Psoas muscle (tissue), 7 donors: ENCODE measurements at regions not wholly inside any gene's neighbourhood (a gene's known extent, or its start where the extent isn't known, plus 50 kb on each side); places are given as distances from the start of the nearest gene placed in this dataset.

Experiments used
- ATAC-seq, 4 donors: fragments of 200-7000 bp; cut with Tn5 transposase; one replicate each; pipeline ENCODE4 v1.9.1; 2020; ENCODE audit warnings: moderate library complexity in 3 of 4, mild to moderate bottlenecking in 2 of 4
- DNase-seq, 2 donors: peaks; one replicate each; pipeline ENCODE4 v3.0.0-alpha.2; 2020
- H3K27ac ChIP-seq: fragments of 200-600 bp; one replicate; pipeline ENCODE4 v1.8.0; 2022
- H3K27me3 ChIP-seq, 3 donors: fragments of 200-600 bp in 1 of 3; one replicate each; pipeline versions ENCODE4 v1.6.1 to v1.8.0; 2013 to 2022; ENCODE audit warnings: low read length in 2 of 3, mild to moderate bottlenecking in 2 of 3, moderate library complexity in 1 of 3; ENCODE audit not compliant: insufficient read depth in 3 of 3
- H3K36me3 ChIP-seq, 2 donors: fragments of 200-600 bp in 1 of 2; one replicate each; pipeline versions ENCODE4 v1.6.1 to v1.8.0; 2013 to 2022; ENCODE audit warnings: low read depth in 1 of 2, mild to moderate bottlenecking in 1 of 2, moderate library complexity in 1 of 2; ENCODE audit not compliant: insufficient read depth in 1 of 2
- H3K4me1 ChIP-seq: fragments of 200-600 bp; one replicate; pipeline ENCODE4 v1.8.0; 2022
- H3K4me3 ChIP-seq: fragments of 200-600 bp; one replicate; pipeline ENCODE4 v1.8.0; 2022; ENCODE audit warnings: mild to moderate bottlenecking
- H3K9me3 ChIP-seq: fragments of 200-600 bp; one replicate; pipeline ENCODE4 v1.8.0; 2022
- WGBS, 3 donors: extraction: QIAGEN DNeasy Blood & Tissue Kit; methylation state at CpG; one replicate each; pipeline versions ENCODE4 v1.1.6 to v1.1.7; 2013; 5-methylcytosine and 5-hydroxymethylcytosine counted together
- intact Hi-C, 2 donors: fragments of 100-400 bp; cut with DNase I; formaldehyde crosslinking; loops; one replicate each; pipeline versions ENCODE4 v1.11.0 to v1.14.2; 2022
- TF ChIP-seq, protein P1 (sequence below): fragments of 200-600 bp; IDR thresholded peaks from one replicate; pipeline ENCODE4 v1.8.0; 2022; ENCODE audit warnings: antibody characterized with exemption
- donor health status: healthy with polysubstance abuse.
- donor health status: DM: no; HTN: no; CAD: no; lungs with moderate emphysema.
- donor health status: Bipolar disorder and iron deficiency.
- donor health status: healthy.
- donor health status: DM: yes; HTN: yes; CAD: no.
- donor health status: DM: no; HTN: no; CAD: no.
- donor health status: DM: yes; HTN: yes; CAD: no.

DNA sequence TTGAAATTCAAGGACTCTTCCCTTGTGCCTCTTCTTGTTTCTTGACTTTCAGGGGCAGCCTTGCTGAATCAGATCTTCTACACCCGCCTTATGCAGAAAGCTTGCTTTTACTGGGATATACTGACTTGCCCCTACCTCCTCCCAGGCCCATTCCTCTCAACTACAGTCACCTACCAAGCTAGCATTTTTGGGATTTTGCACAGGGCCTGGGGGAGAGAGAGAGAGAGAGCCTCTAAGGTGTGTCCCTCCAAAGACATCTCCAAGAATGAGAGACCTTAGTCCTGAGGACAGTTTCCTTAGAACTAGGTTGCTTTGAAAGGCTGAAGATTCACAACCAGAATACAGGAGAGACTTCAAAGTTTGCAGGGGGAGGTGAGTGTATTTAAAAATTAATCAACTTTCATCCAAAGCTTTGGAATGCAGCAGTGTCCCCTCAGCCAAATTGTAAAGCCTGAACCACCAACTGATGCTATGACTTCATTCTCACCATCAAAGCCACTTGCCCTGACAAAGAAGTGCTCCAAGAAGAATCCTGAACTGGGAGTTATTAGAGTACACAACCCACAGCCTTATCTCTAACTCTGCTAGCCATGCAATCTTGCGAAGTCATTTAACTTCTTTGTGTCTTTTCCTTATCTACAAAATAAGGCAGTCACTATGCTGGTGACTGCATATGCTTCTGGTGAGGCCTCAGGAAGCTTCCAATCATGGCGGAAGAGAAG, 96.1 kb upstream of the EGLN3 start:
- intact Hi-C loops: no loop called here
- H3K27ac ChIP-seq: no peak overlapping the region
- H3K4me3 ChIP-seq: no peak overlapping the region
- H3K9me3 ChIP-seq: no peaks in the 10 kb centered on the region
- TF ChIP-seq, protein P1, sequence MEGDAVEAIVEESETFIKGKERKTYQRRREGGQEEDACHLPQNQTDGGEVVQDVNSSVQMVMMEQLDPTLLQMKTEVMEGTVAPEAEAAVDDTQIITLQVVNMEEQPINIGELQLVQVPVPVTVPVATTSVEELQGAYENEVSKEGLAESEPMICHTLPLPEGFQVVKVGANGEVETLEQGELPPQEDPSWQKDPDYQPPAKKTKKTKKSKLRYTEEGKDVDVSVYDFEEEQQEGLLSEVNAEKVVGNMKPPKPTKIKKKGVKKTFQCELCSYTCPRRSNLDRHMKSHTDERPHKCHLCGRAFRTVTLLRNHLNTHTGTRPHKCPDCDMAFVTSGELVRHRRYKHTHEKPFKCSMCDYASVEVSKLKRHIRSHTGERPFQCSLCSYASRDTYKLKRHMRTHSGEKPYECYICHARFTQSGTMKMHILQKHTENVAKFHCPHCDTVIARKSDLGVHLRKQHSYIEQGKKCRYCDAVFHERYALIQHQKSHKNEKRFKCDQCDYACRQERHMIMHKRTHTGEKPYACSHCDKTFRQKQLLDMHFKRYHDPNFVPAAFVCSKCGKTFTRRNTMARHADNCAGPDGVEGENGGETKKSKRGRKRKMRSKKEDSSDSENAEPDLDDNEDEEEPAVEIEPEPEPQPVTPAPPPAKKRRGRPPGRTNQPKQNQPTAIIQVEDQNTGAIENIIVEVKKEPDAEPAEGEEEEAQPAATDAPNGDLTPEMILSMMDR: no peak
- ATAC-seq: no peak
- no peaks in the 10 kb centered on the region for H3K36me3 ChIP-seq
- no peak for DNase-seq
- no peaks in the 10 kb centered on the region for H3K27me3 ChIP-seq
- H3K4me1 ChIP-seq: no peaks in the 10 kb centered on the region
- 98 to 99% (median 99%) methylated on average over 3 of the region's 3 CpGs for WGBS, 3 donors

DNA sequence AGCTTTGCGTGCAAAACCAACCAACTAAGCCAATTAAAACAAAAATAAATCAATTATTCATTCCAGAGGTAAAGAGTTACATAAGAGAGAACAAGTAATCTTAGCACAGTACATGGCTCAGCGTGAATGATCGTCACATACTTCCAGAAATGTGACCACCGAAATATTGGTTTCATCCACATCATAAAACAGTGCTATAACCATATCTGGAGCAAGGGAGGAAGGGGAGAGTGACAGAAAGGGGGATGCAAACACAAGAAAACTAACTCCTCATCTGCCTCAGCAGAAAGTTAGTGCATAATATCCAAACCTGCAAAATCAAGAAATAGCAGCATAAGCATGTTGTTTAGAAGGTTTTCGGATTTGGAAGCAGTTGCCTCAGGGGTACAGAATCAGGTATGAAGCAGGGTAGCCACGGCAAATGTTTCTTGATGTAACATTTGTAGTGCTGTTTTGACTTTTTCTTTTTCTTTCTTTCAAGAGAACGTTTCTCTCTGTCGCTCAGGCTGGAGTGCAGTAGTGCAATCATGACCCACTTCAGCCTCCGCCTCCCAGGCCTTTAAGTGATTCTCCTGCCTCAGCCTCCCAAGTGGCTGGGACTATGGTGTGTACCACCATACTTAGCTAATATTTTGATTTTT, 93.9 kb upstream of the EGLN3 start:
- H3K27ac ChIP-seq: no peak overlapping the region
- TF ChIP-seq, protein P1: no peak
- ATAC-seq: no peak
- H3K9me3 ChIP-seq: no peaks in the 10 kb centered on the region
- 91 to 98% (median 97%) methylated on average over 3 to 9 of the region's 9 CpGs for WGBS, 3 donors
- no peaks in the 10 kb centered on the region for H3K27me3 ChIP-seq
- no peaks in the 10 kb centered on the region for H3K36me3 ChIP-seq
- no peak overlapping the region for H3K4me3 ChIP-seq
- DNase-seq: no peak
- intact Hi-C loops: no loop called here
- no peaks in the 10 kb centered on the region for H3K4me1 ChIP-seq

DNA sequence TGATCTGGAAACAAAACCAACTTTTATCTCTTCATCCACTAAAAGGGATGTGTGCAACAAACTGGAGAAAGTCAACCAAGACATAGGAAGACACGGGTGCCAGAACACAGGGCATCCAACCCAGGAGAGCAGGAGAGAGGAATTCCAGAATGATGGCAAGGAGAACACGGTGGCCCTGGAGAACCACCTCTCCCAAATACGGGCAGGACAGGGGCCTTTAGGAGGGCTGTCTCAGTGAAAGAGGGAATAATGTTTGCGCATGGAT, 93.4 kb upstream of the EGLN3 start:
- H3K4me3 ChIP-seq: no peak overlapping the region
- no peaks in the 10 kb centered on the region for H3K4me1 ChIP-seq
- TF ChIP-seq, protein P1: no peak
- DNase-seq (no peak), ATAC-seq (no peak)
- WGBS, 3 donors: 93 to 95% (median 95%) methylated on average over 4 of the region's 4 CpGs
- intact Hi-C loops: no loop called here
- H3K36me3 ChIP-seq: no peaks in the 10 kb centered on the region
- no peaks in the 10 kb centered on the region for H3K9me3 ChIP-seq
- no peak overlapping the region for H3K27ac ChIP-seq
- H3K27me3 ChIP-seq: no peaks in the 10 kb centered on the region

DNA sequence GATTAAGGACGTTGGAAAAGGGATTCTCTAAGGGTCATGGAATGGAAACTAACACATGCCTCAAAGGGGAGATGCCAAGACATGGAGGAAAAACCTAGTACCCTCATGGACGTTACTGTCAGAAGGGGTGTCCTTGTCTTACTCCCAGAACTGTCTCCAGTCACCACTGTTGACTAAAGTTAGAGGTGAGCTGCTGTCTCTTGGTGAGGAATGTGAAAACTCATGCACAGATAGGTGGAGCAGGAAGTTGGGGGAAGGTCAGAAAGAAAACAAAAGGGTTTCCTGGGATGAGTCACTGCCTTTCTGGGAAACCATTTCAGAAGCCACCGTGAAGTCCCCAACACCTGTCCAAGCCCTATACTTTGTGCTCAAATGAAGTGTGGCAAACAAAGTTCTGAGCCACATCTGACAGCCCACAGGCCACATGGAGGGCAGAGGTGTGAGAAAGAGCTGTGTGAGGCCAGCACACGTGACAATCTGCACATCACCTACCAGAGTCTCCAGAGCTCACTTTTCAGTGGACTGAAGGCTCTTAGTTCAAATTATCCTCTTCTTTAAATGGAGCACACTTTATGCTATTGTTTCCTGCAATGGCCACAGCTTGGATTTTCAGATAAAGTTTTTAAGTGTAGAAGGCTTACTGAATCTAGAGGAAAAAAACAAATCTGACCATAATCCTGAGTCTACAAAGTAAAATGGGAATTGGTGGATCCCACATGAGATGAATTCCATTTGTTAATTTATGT, 92.9 kb upstream of the EGLN3 start:
- intact Hi-C loops: no loop called here
- TF ChIP-seq, protein P1: no peak
- DNase-seq (no peak), ATAC-seq (peak in 3 of 4 donors; percentile 40 to 54 (median 41))
- Histone ChIP-seq H3K4me3 (no peak overlapping the region), H3K4me1 (no peaks in the 10 kb centered on the region), H3K27me3 (no peaks in the 10 kb centered on the region), H3K36me3 (no peaks in the 10 kb centered on the region), H3K27ac (no peak overlapping the region), H3K9me3 (no peaks in the 10 kb centered on the region)
- 36 to 51% (median 42%) methylated on average over 4 of the region's 4 CpGs for WGBS, 3 donors
